ENCODE measurements at regions not wholly inside any gene's neighbourhood (a gene's known extent, or its start where the extent isn't known, plus 50 kb on each side); places are given as distances from the start of the nearest gene placed in this dataset.

DNA sequence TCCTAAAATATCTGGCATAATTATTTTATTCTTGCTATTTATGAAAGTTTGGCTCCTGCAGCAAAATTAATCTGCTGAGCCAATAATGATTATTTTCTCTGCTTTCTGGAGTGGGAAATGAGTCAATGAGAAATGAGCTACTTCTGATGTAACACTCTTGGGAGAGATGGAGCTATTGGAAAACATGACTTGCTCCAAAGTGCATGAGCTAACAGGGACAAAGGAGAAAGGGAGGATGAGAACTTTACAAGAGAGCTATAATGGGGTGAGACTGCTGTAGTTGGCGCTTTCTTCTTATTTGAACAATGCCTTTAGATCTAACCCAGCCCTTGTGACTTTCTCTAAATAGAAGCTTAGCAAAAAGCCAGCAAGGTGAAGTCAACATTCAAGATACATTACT, 615.1 kb downstream of the ANKRD50 start:
- no peak for TF ChIP-seq POLR2A (IDR thresholded peaks at IDR 0.05; ENCODE audit: low read length)
- TF ChIP-seq GATA1 (IDR thresholded peaks at IDR 0.05; ENCODE audit: low read depth, low read length): no peak

Data from erythroblast (primary cell).